Stimulated activated CD8-positive, alpha-beta memory T cell treated with anti-CD3 and anti-CD28 coated beads, Interleukin-7, amount 100 ng/mL, for 24 hours (primary cell): ENCODE measurements at regions not wholly inside any gene's neighbourhood (a gene's known extent, or its start where the extent isn't known, plus 50 kb on each side); places are given as distances from the start of the nearest gene placed in this dataset.
"Not testable (repeated sequence)": the region's sequence is repeated elsewhere in the genome, so short reads cannot be mapped to it uniquely, and the experiment has no call there.

Source experiments
- DNase-seq: peaks from one replicate; pipeline ENCODE4 v3.0.0-alpha.2; 2020; ENCODE audit warnings: low read depth

GRCh38 chr13:43946281-43946680 lies 66.6 kb downstream of the LACC1 start:
- DNase-seq: no peak

- DNase-seq: no peak
Observed at GRCh38 chr13:43947897-43948458, 68.3 kb downstream of the LACC1 start.

GRCh38 chr13:43953370-43953769 lies 73.7 kb downstream of the LACC1 start:
- no peak for DNase-seq

- not testable (repeated sequence) for DNase-seq
Observed at GRCh38 chr13:43956975-43957374, 77.3 kb downstream of the LACC1 start.

GRCh38 chr13:43959291-43959690 lies 79.6 kb downstream of the LACC1 start:
- DNase-seq: no peak

- no peak for DNase-seq
Observed at GRCh38 chr13:43961909-43962308, 82.2 kb downstream of the LACC1 start.

- no peak for DNase-seq
Observed at GRCh38 chr13:43963726-43964125, 84.0 kb downstream of the LACC1 start.

- no peak for DNase-seq
Observed at GRCh38 chr13:43964698-43965458, 85.2 kb downstream of the LACC1 start.

GRCh38 chr13:43965459-43965845 lies 85.7 kb downstream of the LACC1 start:
- DNase-seq: no peak

GRCh38 chr13:43968251-43968942 lies 88.7 kb downstream of the LACC1 start:
- not testable (repeated sequence) for DNase-seq

GRCh38 chr13:43968943-43969690 lies 89.4 kb downstream of the LACC1 start:
- not testable (repeated sequence) for DNase-seq

- DNase-seq: not testable (repeated sequence)
Observed at GRCh38 chr13:43969919-43970318, 90.2 kb downstream of the LACC1 start.

GRCh38 chr13:43970520-43971242 lies 91.0 kb downstream of the LACC1 start:
- not testable (repeated sequence) for DNase-seq

GRCh38 chr13:43971324-43971723 lies 91.6 kb downstream of the LACC1 start:
- DNase-seq: not testable (repeated sequence)

- DNase-seq: no peak
Observed at GRCh38 chr13:43977911-43978310, 98.2 kb downstream of the LACC1 start.

GRCh38 chr13:43978688-43979087 lies 99.0 kb downstream of the LACC1 start:
- no peak for DNase-seq

GRCh38 chr13:43979492-43979891 lies 99.8 kb downstream of the LACC1 start:
- DNase-seq: no peak

- no peak for DNase-seq
Observed at GRCh38 chr13:43980587-43980986, 100.9 kb downstream of the LACC1 start.

- DNase-seq: no peak
Observed at GRCh38 chr13:43981091-43981490, 101.4 kb downstream of the LACC1 start.

- DNase-seq: no peak
Observed at GRCh38 chr13:43981512-43982301, 102.0 kb downstream of the LACC1 start.

GRCh38 chr13:43983373-43983772 lies 103.7 kb downstream of the LACC1 start:
- DNase-seq: no peak
